SK-N-SH (cell line): ENCODE measurements at regions not wholly inside any gene's neighbourhood (a gene's known extent, or its start where the extent isn't known, plus 50 kb on each side); places are given as distances from the start of the nearest gene placed in this dataset.

Source experiments
- TF ChIP-seq, protein P1 (sequence below): IDR thresholded peaks from 2 replicates; pipeline ENCODE4; 2012
- TF ChIP-seq, protein P2 (sequence below): fragments of 200-600 bp; sonication (generic); IDR thresholded peaks from 2 replicates; pipeline ENCODE4 v1.6.1; 2017; ENCODE audit warnings: antibody characterized with exemption, mild to moderate bottlenecking, moderate library complexity

DNA sequence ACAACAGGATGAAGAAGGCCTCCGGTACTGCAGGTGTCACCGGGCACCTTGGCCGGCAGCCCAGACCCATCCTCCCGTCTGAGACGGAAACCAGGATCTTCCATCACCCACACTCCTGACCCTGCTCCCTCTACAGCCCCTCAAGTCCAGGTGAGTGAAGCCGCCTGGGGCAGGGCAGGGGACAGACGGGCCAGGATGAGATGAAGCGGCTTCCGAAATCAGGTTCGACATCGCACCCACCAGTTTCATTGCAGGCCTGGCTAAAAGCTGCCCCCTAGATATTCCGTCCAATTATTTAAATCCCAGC, 639.1 kb downstream of the TBC1D22A start:
- TF ChIP-seq, protein P1, sequence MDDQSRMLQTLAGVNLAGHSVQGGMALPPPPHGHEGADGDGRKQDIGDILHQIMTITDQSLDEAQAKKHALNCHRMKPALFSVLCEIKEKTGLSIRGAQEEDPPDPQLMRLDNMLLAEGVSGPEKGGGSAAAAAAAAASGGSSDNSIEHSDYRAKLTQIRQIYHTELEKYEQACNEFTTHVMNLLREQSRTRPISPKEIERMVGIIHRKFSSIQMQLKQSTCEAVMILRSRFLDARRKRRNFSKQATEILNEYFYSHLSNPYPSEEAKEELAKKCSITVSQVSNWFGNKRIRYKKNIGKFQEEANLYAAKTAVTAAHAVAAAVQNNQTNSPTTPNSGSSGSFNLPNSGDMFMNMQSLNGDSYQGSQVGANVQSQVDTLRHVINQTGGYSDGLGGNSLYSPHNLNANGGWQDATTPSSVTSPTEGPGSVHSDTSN, result no peak
- TF ChIP-seq, protein P2, sequence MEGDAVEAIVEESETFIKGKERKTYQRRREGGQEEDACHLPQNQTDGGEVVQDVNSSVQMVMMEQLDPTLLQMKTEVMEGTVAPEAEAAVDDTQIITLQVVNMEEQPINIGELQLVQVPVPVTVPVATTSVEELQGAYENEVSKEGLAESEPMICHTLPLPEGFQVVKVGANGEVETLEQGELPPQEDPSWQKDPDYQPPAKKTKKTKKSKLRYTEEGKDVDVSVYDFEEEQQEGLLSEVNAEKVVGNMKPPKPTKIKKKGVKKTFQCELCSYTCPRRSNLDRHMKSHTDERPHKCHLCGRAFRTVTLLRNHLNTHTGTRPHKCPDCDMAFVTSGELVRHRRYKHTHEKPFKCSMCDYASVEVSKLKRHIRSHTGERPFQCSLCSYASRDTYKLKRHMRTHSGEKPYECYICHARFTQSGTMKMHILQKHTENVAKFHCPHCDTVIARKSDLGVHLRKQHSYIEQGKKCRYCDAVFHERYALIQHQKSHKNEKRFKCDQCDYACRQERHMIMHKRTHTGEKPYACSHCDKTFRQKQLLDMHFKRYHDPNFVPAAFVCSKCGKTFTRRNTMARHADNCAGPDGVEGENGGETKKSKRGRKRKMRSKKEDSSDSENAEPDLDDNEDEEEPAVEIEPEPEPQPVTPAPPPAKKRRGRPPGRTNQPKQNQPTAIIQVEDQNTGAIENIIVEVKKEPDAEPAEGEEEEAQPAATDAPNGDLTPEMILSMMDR, result no peak
